Hematopoietic multipotent progenitor cell treated with erythropoietin and hydrocortisone succinate and interleukin-3 and kit ligand, for 17 days (in vitro differentiated cells): ENCODE measurements at regions not wholly inside any gene's neighbourhood (a gene's known extent, or its start where the extent isn't known, plus 50 kb on each side); places are given as distances from the start of the nearest gene placed in this dataset.

Experiments
- DNase-seq: peaks from one replicate; pipeline ENCODE4 v3.0.0-alpha.2; 2015; ENCODE audit warnings: low spot score

- no peak for DNase-seq
These were observed 121.8 kb upstream of the TNR start for GRCh38 chr1:175865041-175865766.

GRCh38 chr1:175864625-175865024 lies 121.2 kb upstream of the TNR start:
- no peak for DNase-seq

GRCh38 chr1:175864183-175864582 lies 120.8 kb upstream of the TNR start:
- DNase-seq, result no peak

- DNase-seq, result no peak
These were observed 120.1 kb upstream of the TNR start for GRCh38 chr1:175863299-175864050.

GRCh38 chr1:175862408-175862807 lies 119.0 kb upstream of the TNR start:
- DNase-seq, result no peak

GRCh38 chr1:175861626-175862367 lies 118.4 kb upstream of the TNR start:
- DNase-seq, result no peak

GRCh38 chr1:175857756-175858155 lies 114.4 kb upstream of the TNR start:
- DNase-seq, result no peak

GRCh38 chr1:175853681-175854080 lies 110.3 kb upstream of the TNR start:
- DNase-seq, result no peak

- DNase-seq, result no peak
These were observed 108.4 kb upstream of the TNR start for GRCh38 chr1:175851749-175852148.

GRCh38 chr1:175848329-175848728 lies 104.9 kb upstream of the TNR start:
- no peak for DNase-seq

GRCh38 chr1:175845985-175846384 lies 102.6 kb upstream of the TNR start:
- DNase-seq, result no peak

GRCh38 chr1:175845338-175845737 lies 101.9 kb upstream of the TNR start:
- DNase-seq, result no peak

- no peak for DNase-seq
These were observed 101.5 kb upstream of the TNR start for GRCh38 chr1:175844877-175845276.

- DNase-seq, result no peak
These were observed 99.2 kb upstream of the TNR start for GRCh38 chr1:175842550-175842949.

GRCh38 chr1:175841738-175842187 lies 98.4 kb upstream of the TNR start:
- no peak for DNase-seq

- no peak for DNase-seq
These were observed 97.4 kb upstream of the TNR start for GRCh38 chr1:175840787-175841186.

- no peak for DNase-seq
These were observed 96.6 kb upstream of the TNR start for GRCh38 chr1:175839779-175840669.

- no peak for DNase-seq
These were observed 91.2 kb upstream of the TNR start for GRCh38 chr1:175834597-175834996.

GRCh38 chr1:175833951-175834350 lies 90.6 kb upstream of the TNR start:
- DNase-seq, result no peak

- DNase-seq, result no peak
These were observed 90.1 kb upstream of the TNR start for GRCh38 chr1:175833502-175833901.

- DNase-seq, result no peak
These were observed 87.1 kb upstream of the TNR start for GRCh38 chr1:175830500-175830899.

GRCh38 chr1:175829845-175830244 lies 86.5 kb upstream of the TNR start:
- DNase-seq, result no peak
